ENCODE measurements at regions not wholly inside any gene's neighbourhood (a gene's known extent, or its start where the extent isn't known, plus 50 kb on each side); places are given as distances from the start of the nearest gene placed in this dataset.

GRCh38 chr6:95519228-95520037, 57.9 kb upstream of the MANEA start (continued):
- TF ChIP-seq, protein P1, sequence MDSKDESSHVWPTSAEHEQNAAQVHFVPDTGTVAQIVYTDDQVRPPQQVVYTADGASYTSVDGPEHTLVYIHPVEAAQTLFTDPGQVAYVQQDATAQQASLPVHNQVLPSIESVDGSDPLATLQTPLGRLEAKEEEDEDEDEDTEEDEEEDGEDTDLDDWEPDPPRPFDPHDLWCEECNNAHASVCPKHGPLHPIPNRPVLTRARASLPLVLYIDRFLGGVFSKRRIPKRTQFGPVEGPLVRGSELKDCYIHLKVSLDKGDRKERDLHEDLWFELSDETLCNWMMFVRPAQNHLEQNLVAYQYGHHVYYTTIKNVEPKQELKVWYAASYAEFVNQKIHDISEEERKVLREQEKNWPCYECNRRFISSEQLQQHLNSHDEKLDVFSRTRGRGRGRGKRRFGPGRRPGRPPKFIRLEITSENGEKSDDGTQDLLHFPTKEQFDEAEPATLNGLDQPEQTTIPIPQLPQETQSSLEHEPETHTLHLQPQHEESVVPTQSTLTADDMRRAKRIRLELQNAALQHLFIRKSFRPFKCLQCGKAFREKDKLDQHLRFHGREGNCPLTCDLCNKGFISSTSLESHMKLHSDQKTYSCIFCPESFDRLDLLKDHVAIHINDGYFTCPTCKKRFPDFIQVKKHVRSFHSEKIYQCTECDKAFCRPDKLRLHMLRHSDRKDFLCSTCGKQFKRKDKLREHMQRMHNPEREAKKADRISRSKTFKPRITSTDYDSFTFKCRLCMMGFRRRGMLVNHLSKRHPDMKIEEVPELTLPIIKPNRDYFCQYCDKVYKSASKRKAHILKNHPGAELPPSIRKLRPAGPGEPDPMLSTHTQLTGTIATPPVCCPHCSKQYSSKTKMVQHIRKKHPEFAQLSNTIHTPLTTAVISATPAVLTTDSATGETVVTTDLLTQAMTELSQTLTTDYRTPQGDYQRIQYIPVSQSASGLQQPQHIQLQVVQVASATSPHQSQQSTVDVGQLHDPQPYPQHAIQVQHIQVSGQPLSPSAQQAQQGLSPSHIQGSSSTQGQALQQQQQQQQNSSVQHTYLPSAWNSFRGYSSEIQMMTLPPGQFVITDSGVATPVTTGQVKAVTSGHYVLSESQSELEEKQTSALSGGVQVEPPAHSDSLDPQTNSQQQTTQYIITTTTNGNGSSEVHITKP (IDR thresholded peaks at IDR 0.05; ENCODE audit: partially characterized antibody): peak; percentile 84
- TF ChIP-seq CEBPZ (IDR thresholded peaks at IDR 0.05; ENCODE audit: borderline replicate concordance, low read depth, low read length) (no peak), NR3C1 (CRISPR knock-in tag; IDR thresholded peaks at IDR 0.05) (no peak), ZNF384 (IDR thresholded peaks at IDR 0.05; ENCODE audit: low read depth, low read length) (no peak), ZBTB26 (CRISPR knock-in tag; IDR thresholded peaks at IDR 0.05) (no peak), CREM (IDR thresholded peaks at IDR 0.05; ENCODE audit: low read depth) (peak; percentile 56; the same call in 1 of the 2 replicates), HDAC2 (IDR thresholded peaks at IDR 0.05) (no peak), ILF3 (IDR thresholded peaks at IDR 0.05; ENCODE audit: borderline replicate concordance) (no peak), TRIM24 (IDR thresholded peaks at IDR 0.05) (no peak), MTA3 (IDR thresholded peaks at IDR 0.05; ENCODE audit: borderline replicate concordance) (peak; percentile 78; the same call in 1 of the 2 replicates), CTBP1 (IDR thresholded peaks at IDR 0.05; ENCODE audit: borderline replicate concordance) (peak; percentile 31; the same call in 1 of the 2 replicates), PTTG1 (tag; IDR thresholded peaks at IDR 0.05; ENCODE audit: low read depth) (no peak), ZBTB5 (IDR thresholded peaks at IDR 0.05) (0 out of 2 replicates have a peak, but pooled peaks have one; percentile 39), MYC (IDR thresholded peaks at IDR 0.05; ENCODE audit: low read depth, low read length) (peak; percentile 48), MYC (CRISPR knock-in tag; IDR thresholded peaks at IDR 0.05; ENCODE audit: borderline replicate concordance, low read depth) (no peak), POLR2H (tag; IDR thresholded peaks at IDR 0.05; ENCODE audit: low read depth) (peak; percentile 97)
